Kidney (tissue), 13 donors: ENCODE measurements at regions not wholly inside any gene's neighbourhood (a gene's known extent, or its start where the extent isn't known, plus 50 kb on each side); places are given as distances from the start of the nearest gene placed in this dataset.

Source experiments
- DNase-seq, 5 donors: peaks; one replicate each; pipeline ENCODE4 v3.0.0-alpha.2; 2013 to 2020
- FAIRE-seq: peaks from 2 replicates; lab custom pipeline; 2012; peaks lifted over from hg19 to GRCh38; lab: Jason Lieb, UNC
- H3K27ac ChIP-seq, 2 donors: one replicate each; pipeline ENCODE4 v1.7.0; 2013; ENCODE audit warnings: low read depth in 2 of 2, low read length in 2 of 2, inconsistent platforms in 1 of 2
- H3K27me3 ChIP-seq: one replicate; pipeline ENCODE4 v1.7.1; 2013; ENCODE audit warnings: low read length, inconsistent platforms; ENCODE audit not compliant: control insufficient read depth, insufficient read depth
- H3K36me3 ChIP-seq, 3 donors: one replicate each; pipeline versions ENCODE4 v1.7.0 to v1.7.1; 2013; ENCODE audit warnings: low read length in 3 of 3, control low read depth in 1 of 3, inconsistent platforms in 1 of 3; ENCODE audit not compliant: insufficient read depth in 3 of 3, control insufficient read depth in 2 of 3
- H3K4me1 ChIP-seq, 3 donors: one replicate each; pipeline versions ENCODE4 v1.7.0 to v1.7.1; 2013; ENCODE audit warnings: low read length in 3 of 3, inconsistent platforms in 1 of 3, low read depth in 1 of 3; ENCODE audit not compliant: control insufficient read depth in 2 of 3, insufficient read depth in 2 of 3
- H3K4me3 ChIP-seq, 3 donors: one replicate each; pipeline versions ENCODE4 v1.7.0 to v1.8.1; 2013; ENCODE audit warnings: low read length in 3 of 3, control low read depth in 1 of 3, inconsistent platforms in 1 of 3
- H3K9ac ChIP-seq, 3 donors: one replicate each; pipeline versions ENCODE4 v1.7.0 to v1.7.1; 2013; ENCODE audit warnings: low read length in 3 of 3, control low read depth in 1 of 3, inconsistent platforms in 1 of 3
- H3K9me3 ChIP-seq, 3 donors: one replicate each; pipeline versions ENCODE4 v1.7.0 to v1.7.1; 2013; ENCODE audit warnings: low read length in 3 of 3, control low read depth in 1 of 3, inconsistent platforms in 1 of 3; ENCODE audit not compliant: control insufficient read depth in 2 of 3, insufficient read depth in 1 of 3
- CTCF ChIP-seq: IDR thresholded peaks from 3 replicates; pipeline ENCODE4 v1.5.1; 2012; ENCODE audit warnings: mild to moderate bottlenecking, moderate library complexity, borderline replicate concordance; ENCODE audit not compliant: insufficient read depth; ENCODE audit errors: extremely low read depth
- intact Hi-C: fragments of 100-400 bp; cut with DNase I; formaldehyde crosslinking; loops from one replicate; pipeline ENCODE4 v1.11.1; 2022
- donor health status: control.
- donor health status: control.
- donor health status: control.
- donor health status: control.
- donor health status: control.
- donor health status: DM: yes; HTN: yes; CAD: no.
- donor health status: Normal renal cell carcinoma (clear cell type).

- Histone ChIP-seq H3K36me3 (no peaks in the 10 kb centered on the region), H3K27ac (no peak overlapping the region), H3K27me3 (no peaks in the 10 kb centered on the region), H3K9me3 (no peaks in the 10 kb centered on the region), H3K4me3 (no peak overlapping the region), H3K4me1 (peaks cover 0 to 7% (median 4%) of the 10 kb centered on the region in 3 donors), H3K9ac (no peak overlapping the region)
- FAIRE-seq: no peak
- intact Hi-C loops: no loop called here
- TF ChIP-seq CTCF: no peak
- peak in 4 of 5 donors; percentile 53 to 86 (median 85) for DNase-seq
Measured at GRCh38 chr22:23516304-23516703, 63.8 kb downstream of the IGLL1 start.

GRCh38 chr22:23514322-23515038 is 65.6 kb downstream of the IGLL1 start:
- no peaks in the 10 kb centered on the region for H3K36me3 ChIP-seq
- H3K4me1 ChIP-seq: peaks cover 0 to 4% (median 0%) of the 10 kb centered on the region in 3 donors
- H3K9me3 ChIP-seq: no peaks in the 10 kb centered on the region
- no peak overlapping the region for H3K27ac ChIP-seq
- DNase-seq (peak in 1 of 5 donors; percentile 56), FAIRE-seq (no peak)
- H3K27me3 ChIP-seq: no peaks in the 10 kb centered on the region
- no peak overlapping the region for H3K4me3 ChIP-seq
- H3K9ac ChIP-seq: no peak overlapping the region
- TF ChIP-seq CTCF: no peak
- intact Hi-C loops: no loop called here

GRCh38 chr22:23513705-23514104 is 66.4 kb downstream of the IGLL1 start:
- Histone ChIP-seq H3K4me3 (no peak overlapping the region), H3K27ac (no peak overlapping the region), H3K27me3 (no peaks in the 10 kb centered on the region)

More at GRCh38 chr22:23513705-23514104, 66.4 kb downstream of the IGLL1 start:
- intact Hi-C loops: no loop called here
- Histone ChIP-seq H3K4me1 (no peaks in the 10 kb centered on the region), H3K9ac (no peak overlapping the region), H3K36me3 (no peaks in the 10 kb centered on the region), H3K9me3 (no peaks in the 10 kb centered on the region)
- no peak for TF ChIP-seq CTCF
- FAIRE-seq: no peak
- DNase-seq: no peak
